IPS-NIHi7 (cell line): ENCODE measurements at regions not wholly inside any gene's neighbourhood (a gene's known extent, or its start where the extent isn't known, plus 50 kb on each side); places are given as distances from the start of the nearest gene placed in this dataset.

Experiments used
- DNase-seq: peaks from one replicate; pipeline ENCODE4 v3.0.0; 2012; ENCODE audit warnings: mixed read lengths; ENCODE audit errors: extremely low spot score

- DNase-seq: no peak
These were observed 1443.5 kb upstream of the IGFBP7 start for GRCh38 chr4:58553679-58554078.

GRCh38 chr4:58553031-58553430, 1442.8 kb upstream of the IGFBP7 start:
- DNase-seq: no peak

GRCh38 chr4:58551676-58552075, 1441.5 kb upstream of the IGFBP7 start:
- DNase-seq: peak; percentile 23

- DNase-seq: no peak
These were observed 1433.3 kb upstream of the IGFBP7 start for GRCh38 chr4:58543465-58543864.

- no peak for DNase-seq
These were observed 1431.7 kb upstream of the IGFBP7 start for GRCh38 chr4:58541926-58542325.

- no peak for DNase-seq
These were observed 1412.7 kb upstream of the IGFBP7 start for GRCh38 chr4:58522765-58523382.

- no peak for DNase-seq
These were observed 1405.0 kb upstream of the IGFBP7 start for GRCh38 chr4:58515226-58515625.

GRCh38 chr4:58514299-58514698, 1404.1 kb upstream of the IGFBP7 start:
- no peak for DNase-seq

GRCh38 chr4:58510652-58511051, 1400.5 kb upstream of the IGFBP7 start:
- DNase-seq: no peak

GRCh38 chr4:58507079-58507478, 1396.9 kb upstream of the IGFBP7 start:
- DNase-seq: no peak

GRCh38 chr4:58502839-58503238, 1392.7 kb upstream of the IGFBP7 start:
- DNase-seq: no peak

- DNase-seq: no peak
These were observed 1389.0 kb upstream of the IGFBP7 start for GRCh38 chr4:58499182-58499581.

GRCh38 chr4:58491620-58492019, 1381.4 kb upstream of the IGFBP7 start:
- no peak for DNase-seq

GRCh38 chr4:58477950-58478349, 1367.8 kb upstream of the IGFBP7 start:
- no peak for DNase-seq

GRCh38 chr4:58477513-58477912, 1367.3 kb upstream of the IGFBP7 start:
- no peak for DNase-seq

GRCh38 chr4:58475097-58475496, 1364.9 kb upstream of the IGFBP7 start:
- DNase-seq: no peak

GRCh38 chr4:58465031-58465430, 1354.8 kb upstream of the IGFBP7 start:
- DNase-seq: no peak

GRCh38 chr4:58456727-58457384, 1346.7 kb upstream of the IGFBP7 start:
- no peak for DNase-seq

- DNase-seq: no peak
These were observed 1343.8 kb upstream of the IGFBP7 start for GRCh38 chr4:58453956-58454355.

- no peak for DNase-seq
These were observed 1341.5 kb upstream of the IGFBP7 start for GRCh38 chr4:58451707-58452106.

GRCh38 chr4:58435871-58436270, 1325.7 kb upstream of the IGFBP7 start:
- no peak for DNase-seq

GRCh38 chr4:58413849-58414248, 1303.7 kb upstream of the IGFBP7 start:
- DNase-seq: no peak

GRCh38 chr4:58411904-58412303, 1301.7 kb upstream of the IGFBP7 start:
- no peak for DNase-seq

- DNase-seq: no peak
These were observed 1296.6 kb upstream of the IGFBP7 start for GRCh38 chr4:58406762-58407161.
